ENCODE measurements at regions not wholly inside any gene's neighbourhood (a gene's known extent, or its start where the extent isn't known, plus 50 kb on each side); places are given as distances from the start of the nearest gene placed in this dataset.

- TF ChIP-seq CTCF (IDR thresholded peaks at IDR 0.05; ENCODE audit: low read depth, low read length, missing control alignments): no peak
- Histone ChIP-seq H3K36me3 (replicated peaks) (no peaks in the 10 kb centered on the region), H3K4me3 (ENCODE audit: low read depth, low read length) (no peak overlapping the region), H3K27me3 (replicated peaks) (no peaks in the 10 kb centered on the region), H3K27ac (no peak overlapping the region)
- DNase-seq: no peak
- in situ Hi-C loops (cut with HindIII; ENCODE audit: low pct_ligation_motif_present, low sequenced_read_pairs): no loop called here
These were observed 114.1 kb downstream of the IYD start for GRCh38 chr6:150482883-150483409.

GRCh38 chr6:150485161-150485958 lies 114.3 kb upstream of the PLEKHG1 start:
- Histone ChIP-seq H3K36me3 (replicated peaks) (no peaks in the 10 kb centered on the region), H3K4me3 (ENCODE audit: low read depth, low read length) (no peak overlapping the region), H3K27ac (no peak overlapping the region), H3K27me3 (replicated peaks) (no peaks in the 10 kb centered on the region)
- no peak for TF ChIP-seq CTCF (IDR thresholded peaks at IDR 0.05; ENCODE audit: low read depth, low read length, missing control alignments)
- DNase-seq: no peak
- in situ Hi-C loops (cut with HindIII; ENCODE audit: low pct_ligation_motif_present, low sequenced_read_pairs): no loop called here

GRCh38 chr6:150486048-150486447 lies 113.6 kb upstream of the PLEKHG1 start:
- DNase-seq: peak; percentile 24
- H3K27me3 ChIP-seq (replicated peaks): no peaks in the 10 kb centered on the region
- in situ Hi-C loops (cut with HindIII; ENCODE audit: low pct_ligation_motif_present, low sequenced_read_pairs): no loop called here
- no peak overlapping the region for H3K4me3 ChIP-seq (ENCODE audit: low read depth, low read length)
- no peaks in the 10 kb centered on the region for H3K36me3 ChIP-seq (replicated peaks)
- H3K27ac ChIP-seq: no peak overlapping the region
- TF ChIP-seq CTCF (IDR thresholded peaks at IDR 0.05; ENCODE audit: low read depth, low read length, missing control alignments): no peak

- Histone ChIP-seq H3K36me3 (replicated peaks) (no peaks in the 10 kb centered on the region), H3K27me3 (replicated peaks) (no peaks in the 10 kb centered on the region), H3K27ac (no peak overlapping the region), H3K4me3 (ENCODE audit: low read depth, low read length) (no peak overlapping the region)
- in situ Hi-C loops (cut with HindIII; ENCODE audit: low pct_ligation_motif_present, low sequenced_read_pairs): no loop called here
- TF ChIP-seq CTCF (IDR thresholded peaks at IDR 0.05; ENCODE audit: low read depth, low read length, missing control alignments): no peak
- no peak for DNase-seq
These were observed 109.1 kb upstream of the PLEKHG1 start for GRCh38 chr6:150490586-150490985.

- TF ChIP-seq CTCF (IDR thresholded peaks at IDR 0.05; ENCODE audit: low read depth, low read length, missing control alignments): no peak
- in situ Hi-C loops (cut with HindIII; ENCODE audit: low pct_ligation_motif_present, low sequenced_read_pairs): no loop called here
- H3K27ac ChIP-seq: no peak overlapping the region
These were observed 108.4 kb upstream of the PLEKHG1 start for GRCh38 chr6:150491131-150491810.

More at GRCh38 chr6:150491131-150491810, 108.4 kb upstream of the PLEKHG1 start:
- H3K27me3 ChIP-seq (replicated peaks): no peaks in the 10 kb centered on the region
- H3K4me3 ChIP-seq (ENCODE audit: low read depth, low read length): no peak overlapping the region
- DNase-seq: peak; percentile 40
- no peaks in the 10 kb centered on the region for H3K36me3 ChIP-seq (replicated peaks)

Data from brain microvascular endothelial cell (primary cell).